Stimulated activated CD8-positive, alpha-beta memory T cell treated with anti-CD3 and anti-CD28 coated beads, Interleukin-4, amount 100 ng/mL, for 24 hours (primary cell): ENCODE measurements at regions not wholly inside any gene's neighbourhood (a gene's known extent, or its start where the extent isn't known, plus 50 kb on each side); places are given as distances from the start of the nearest gene placed in this dataset.
"Not testable (repeated sequence)": the region's sequence is repeated elsewhere in the genome, so short reads cannot be mapped to it uniquely, and the experiment has no call there.

Source experiments
- DNase-seq: peaks from one replicate; pipeline ENCODE4 v3.0.0-alpha.2; 2020; ENCODE audit warnings: low read depth

DNA sequence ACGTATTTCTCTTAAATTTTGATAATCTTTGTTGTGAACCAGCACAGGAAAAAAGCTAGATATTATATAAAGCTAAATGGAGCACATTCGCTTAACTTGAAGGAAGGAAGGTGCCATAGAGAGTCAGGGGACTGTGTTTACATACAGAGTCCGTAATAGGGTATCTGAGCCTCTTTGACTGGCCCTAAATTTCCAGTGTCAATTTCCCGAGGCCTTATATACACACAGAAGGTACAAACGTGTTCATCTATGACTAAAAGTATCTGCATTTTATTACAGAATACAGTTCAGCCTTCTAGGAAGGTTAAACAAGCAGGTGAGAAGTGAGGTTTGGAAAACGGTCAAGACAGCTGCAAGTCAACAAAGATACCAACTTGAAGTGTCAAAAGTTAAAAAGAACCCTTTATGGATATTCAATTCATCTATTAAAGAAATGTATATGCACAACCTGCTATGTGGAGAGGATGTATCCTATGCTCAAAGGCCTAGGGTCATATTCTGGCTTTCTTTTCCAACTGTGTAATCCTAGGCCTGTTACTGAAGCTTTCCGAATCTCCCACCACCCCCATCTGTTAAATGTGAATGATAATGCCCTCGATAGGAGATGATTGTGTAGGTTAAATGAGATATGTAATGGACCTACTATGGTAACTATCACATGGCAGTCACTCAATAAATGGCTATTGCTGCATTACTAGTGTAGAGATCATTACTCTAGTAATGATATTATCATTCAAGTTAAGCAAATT is 263.7 kb upstream of the MAF start:
- no peak for DNase-seq

DNA sequence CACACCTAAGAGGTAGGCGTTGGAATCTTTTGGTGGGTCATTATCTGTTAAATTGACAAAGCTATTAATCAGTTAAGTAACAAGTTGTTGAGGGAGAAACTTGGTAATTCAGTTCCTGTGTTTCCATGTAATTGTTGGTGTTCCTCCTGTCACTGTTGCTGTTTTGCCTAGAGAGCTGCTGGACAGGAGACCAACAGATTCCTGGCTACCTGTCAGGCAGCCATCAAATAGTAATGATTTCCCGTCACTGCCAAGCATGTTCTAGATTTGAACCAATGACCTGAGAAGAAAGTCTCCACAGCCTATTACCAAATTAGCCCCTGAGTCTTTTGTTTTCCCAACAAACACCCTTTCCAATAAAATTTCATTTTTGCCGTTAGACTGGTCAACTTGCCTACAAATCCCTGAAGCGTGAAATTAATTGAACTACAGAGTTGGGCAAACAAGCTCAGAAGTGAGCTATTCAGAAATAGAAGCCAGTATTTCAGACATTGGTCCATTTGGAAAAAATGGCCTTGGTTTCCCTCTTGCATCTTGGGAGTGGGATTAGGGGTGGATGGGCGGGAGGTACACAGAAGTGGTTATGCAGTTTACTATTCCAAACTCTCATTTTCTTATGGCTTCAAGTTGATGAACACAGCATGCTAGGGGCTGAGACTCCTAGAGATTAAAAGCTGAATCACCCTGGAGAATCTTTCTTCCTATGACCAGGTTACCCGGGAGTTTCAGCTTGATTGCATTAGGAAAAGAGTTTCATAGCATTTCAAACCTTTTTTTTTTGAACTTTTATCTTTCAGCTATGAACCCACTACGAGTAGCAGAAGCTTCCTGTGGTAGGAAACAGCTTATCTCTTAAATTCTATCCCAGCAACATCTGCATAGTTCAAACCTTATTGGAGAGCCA is 262.8 kb upstream of the MAF start:
- no peak for DNase-seq

DNA sequence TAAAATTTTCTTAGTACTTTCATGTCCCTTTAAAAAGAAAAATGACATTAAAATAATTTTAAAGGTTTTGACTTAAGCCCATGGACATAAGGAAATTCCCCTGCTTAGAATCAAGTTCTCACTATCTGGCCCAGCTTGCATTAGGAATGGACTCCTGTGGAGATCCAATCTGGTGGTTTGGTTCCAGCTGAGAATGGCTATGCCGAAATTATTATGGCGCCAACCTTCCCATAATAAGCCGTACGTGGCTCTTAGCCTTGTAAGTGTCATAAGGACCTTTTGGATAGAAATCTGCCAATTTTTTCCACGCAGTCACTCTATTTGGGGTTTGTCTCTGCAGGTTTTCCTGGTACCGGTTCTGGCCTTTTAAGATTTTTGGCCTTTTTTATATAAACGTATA is 262.1 kb upstream of the MAF start:
- DNase-seq, result no peak

DNA sequence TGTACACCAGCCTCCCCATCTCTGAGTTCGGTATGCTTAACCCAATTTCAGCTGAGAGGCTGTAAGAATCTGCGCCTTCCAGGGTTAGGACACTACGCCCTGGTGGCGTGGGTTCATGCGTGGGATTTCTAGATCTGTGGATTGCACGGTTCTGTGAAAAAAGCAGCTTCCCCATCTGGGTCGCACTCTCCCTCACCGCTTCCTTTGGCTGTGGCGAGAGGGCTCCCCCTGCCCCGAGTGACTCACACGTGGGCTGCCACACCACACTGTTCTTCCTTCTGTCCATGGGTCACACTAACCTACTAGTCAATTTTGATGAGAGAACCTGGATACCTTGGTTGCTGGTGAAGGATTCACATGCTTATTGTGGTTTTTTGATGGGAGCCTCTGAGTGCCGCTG is 256.0 kb upstream of the MAF start:
- DNase-seq, result no peak

DNA sequence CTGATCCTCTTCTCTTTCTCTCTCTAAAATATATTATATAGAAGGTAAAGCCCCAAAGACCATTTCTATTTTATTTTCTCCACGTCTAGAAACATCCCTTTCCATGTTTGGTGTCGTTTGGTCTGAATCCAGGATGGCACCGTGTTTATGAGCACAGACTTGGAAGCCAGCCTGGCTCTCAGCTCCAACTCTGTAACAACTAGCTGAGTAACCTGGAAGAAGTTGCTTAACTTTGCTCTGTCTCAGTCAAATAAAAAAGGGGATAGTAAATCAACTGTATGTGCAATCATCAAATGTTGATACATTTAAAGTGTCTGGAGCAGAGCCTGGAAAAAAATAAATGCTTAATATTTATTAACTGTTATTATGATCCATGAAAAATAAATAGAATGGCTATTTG is 249.8 kb upstream of the MAF start:
- DNase-seq, result no peak

DNA sequence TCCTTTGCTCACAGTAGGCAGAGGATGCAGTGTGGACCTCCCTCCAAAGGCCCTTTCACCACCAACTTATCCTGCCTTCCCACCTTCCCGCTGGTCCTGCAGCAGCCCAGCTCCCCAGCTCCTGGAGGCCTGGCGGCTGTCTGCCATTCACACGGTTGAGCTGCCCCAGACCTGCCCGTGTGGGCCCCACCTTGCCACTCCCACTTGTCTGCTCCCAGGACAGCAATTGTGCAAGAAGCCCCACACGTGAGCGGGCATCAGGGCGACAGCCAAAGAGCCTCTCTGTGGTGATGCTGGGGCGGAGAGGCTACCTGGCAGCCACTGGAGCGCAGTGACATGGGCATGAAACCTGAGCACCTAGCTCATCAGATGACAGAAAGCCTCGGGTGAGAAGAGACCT is 248.6 kb upstream of the MAF start:
- no peak for DNase-seq

DNA sequence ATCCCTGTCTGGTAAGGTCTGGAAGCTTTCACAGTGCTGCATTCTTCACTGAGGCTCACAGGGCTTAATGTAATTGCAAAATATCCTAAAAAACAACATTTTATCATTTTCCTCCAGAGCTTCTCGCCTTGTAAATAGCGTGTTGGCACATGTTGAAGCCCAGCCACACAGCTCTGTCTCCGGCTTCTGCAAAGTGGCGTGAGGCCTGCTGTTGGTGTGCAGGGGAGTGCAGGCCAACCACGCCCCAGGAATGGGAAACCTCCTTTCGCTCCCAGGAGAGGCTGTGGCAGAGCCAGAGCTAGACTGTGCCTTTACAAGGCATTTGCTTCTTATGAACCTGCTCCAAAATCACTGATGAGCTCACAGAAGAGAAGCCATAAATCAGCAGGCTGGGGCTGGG is 248.2 kb upstream of the MAF start:
- no peak for DNase-seq

DNA sequence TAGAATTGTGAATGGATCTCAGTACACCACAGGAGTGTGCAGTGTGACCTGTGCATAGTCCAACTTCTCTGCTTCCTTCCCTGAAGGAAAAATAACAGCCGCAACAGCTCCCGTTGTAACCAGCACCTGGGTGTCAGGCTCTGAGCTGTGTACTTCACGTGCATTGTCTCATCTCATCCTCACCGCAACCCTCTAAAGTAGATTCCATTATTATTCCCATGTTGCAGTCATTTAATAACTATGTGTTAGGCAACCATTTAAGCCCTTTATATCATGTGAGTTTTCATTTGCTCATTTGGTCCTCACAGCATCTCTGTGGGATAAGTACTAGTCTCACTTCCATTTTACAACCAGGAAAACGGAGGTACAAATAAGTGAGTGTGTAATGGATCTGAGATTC is 247.0 kb upstream of the MAF start:
- DNase-seq, result no peak

DNA sequence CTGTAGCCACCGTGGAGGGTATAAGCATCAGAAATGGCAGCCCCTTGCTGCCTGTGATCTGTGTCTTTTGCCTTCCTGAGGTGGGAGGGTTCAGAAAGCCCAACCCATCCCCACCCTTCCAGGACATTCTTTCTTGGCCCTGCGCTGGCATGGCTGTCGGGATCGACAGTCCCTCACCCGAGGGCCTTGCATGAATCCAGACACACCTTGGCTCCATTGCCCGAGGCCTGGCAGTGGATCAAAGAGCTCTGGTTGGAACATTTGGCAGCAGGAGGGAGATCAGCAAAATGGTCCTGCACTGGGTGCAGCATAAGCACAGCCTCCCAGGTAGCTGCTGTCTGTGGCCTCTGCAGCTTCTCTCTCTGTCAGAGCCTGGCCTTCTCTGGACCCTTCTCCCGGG is 246.6 kb upstream of the MAF start:
- DNase-seq, result no peak

DNA sequence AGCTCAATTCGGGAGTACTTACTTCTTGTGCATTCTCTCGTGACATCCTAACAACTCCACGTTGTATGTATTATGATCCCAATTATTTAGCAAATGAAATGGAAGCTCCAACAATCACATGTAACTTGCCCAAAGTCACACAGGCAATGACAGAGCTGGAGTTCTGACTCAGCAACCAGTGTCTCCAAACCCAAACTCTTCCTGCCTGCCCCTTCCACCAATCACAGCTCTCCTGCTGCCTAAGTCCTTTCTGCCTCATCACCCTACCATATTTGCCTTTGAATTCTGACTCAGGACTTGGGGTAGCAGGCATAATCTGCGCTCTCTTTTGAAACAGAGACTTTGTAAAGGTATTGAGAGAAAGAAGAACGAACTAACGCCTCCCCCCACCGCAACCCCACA is 245.2 kb upstream of the MAF start:
- no peak for DNase-seq

DNA sequence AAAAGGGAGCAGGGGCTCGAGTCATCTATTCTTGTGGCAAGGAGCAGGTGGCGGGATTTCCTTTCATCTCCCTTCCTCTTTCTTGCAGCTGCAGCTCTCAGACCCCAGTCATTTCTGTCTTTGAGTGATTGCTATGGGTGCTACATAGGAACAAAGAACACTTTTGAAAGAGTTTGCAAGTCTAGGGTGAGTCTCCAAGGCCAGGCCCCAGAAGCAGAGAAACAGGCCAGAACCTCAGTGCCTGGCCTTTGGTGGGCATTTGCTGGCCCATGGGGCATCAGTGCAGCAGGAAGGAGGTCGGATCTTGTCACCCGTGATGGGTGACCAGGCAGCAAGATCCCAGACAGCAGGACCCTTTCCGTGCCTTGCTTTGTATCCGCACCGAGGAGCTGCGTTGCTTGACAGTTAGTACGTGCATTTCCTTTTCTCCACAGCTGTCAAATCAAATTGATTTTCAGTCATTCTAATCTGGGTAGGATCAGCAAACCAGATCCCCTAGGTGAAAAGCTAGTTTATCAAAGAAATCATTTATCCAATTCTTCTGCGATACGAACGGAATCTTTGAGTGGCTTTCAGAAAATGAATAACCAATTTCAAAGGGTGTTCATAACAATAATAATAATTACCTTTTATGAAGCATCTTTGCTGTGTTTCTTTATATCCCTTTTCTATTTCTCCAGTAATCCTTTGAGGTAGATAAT is 244.6 kb upstream of the MAF start:
- no peak for DNase-seq

DNA sequence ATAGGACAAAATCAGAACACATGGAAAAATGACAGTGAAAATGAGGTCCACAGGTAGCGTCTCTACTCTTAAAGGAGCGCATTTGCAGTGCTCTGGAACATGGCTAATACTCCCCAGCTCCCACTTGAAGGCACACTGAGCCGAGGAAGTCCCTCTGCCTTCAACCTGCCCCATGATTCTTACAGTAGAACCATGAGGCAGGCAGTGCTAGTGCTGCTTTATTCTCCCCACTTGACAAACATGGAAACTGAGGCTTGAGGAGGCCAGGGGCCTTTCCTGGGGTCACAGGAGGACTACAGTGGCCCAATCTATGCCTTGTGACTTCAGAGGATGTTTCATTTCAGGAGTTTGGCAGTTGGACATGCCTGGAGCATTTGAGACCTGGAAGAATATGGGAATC is 244.1 kb upstream of the MAF start:
- DNase-seq, result no peak

DNA sequence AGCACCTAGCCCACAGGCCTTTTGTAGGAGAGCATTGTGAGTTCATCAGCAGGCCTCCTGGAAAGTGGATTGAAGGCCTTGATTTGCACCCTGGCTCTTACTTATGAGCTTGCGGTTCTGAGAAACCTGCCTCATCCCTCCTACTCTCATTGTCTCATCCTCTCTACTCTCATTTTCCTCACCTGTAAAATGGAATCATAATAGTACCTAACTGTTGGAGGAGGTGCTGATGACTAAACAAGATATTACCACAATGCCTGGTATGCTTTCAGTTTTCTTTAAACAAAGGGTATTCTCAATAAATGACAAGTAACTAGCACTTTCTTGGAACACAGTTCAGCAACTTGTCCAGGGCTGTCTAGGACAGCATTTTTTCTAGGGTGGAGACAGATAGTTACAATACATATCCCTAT is 243.1 kb upstream of the MAF start:
- no peak for DNase-seq

DNA sequence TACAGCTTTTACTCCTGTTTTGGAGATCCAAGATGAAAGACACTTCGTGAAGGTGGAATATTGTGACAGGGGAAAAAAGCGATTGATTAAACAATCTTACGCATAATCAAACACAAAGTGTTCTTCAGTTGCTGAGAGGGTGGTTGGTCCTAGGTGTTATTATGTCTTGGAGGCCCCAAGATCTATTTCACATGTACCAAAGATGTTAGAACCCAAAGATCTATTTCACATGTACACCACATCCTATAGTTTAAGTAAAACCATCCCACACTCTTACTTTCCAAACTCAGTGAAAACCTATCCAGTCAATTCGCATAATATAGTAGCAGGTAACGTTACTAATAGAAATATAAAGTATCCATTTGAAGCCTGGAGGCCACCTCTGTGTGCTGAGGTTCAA is 242.6 kb upstream of the MAF start:
- no peak for DNase-seq

DNA sequence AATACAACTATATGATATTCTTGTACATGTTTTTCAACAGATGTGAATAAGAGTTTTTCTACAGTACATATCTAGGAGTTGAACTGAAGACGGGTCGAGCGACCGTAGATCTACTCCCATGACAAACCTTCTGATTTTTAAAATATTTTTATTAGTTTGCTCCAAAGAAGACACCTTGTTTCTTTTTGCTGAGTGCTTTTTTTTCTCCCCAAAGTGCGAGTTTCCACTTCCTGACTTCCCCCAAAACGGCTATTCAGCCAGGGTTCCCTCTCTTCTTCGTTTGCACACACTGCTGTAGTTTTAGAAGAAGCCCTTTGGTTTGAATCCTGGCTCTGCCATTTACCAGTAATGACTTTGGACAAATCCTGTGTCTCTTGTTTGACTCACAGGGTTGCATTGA is 241.7 kb upstream of the MAF start:
- no peak for DNase-seq

DNA sequence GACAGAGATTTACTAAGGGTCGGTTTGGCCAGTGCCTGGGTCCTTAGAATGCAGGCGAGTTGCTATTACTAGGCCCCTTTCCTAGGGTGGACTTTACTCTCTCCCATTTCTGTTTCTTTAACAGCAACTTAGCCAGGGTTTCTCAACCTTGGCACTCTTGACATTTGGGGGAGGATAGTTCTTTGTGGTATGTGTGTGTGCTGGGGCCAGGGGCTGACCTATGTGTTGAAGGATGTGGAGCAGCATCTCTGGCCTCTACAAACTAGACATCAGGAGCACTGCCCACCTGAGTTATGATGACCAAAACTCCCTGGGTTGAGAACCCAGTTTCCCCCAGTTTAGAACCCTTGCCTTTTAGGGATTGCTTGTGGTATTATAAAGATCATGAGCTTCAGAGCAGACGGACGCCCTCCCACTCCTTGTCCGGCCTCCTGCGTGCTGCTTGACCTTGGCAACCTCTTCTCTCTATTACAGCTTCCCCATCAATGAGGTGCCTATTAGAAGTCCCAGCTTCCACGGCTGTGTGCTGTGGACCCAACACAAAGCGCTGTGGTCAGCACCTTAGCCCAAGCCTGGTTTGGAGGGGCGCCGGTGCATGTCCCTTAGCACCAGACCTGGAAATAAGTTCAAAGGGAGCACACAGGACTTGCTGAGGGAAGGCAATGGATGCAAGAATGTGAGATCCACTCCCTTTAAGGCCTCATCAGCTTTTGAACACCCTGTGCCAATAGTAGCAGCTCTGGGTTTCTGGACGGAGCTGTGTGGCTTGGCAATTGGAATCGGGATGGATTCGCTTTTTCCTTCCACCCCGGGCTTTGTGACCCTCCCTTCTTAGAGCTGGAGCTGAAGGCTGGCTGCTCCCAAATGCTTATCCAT is 239.2 kb upstream of the MAF start:
- no peak for DNase-seq

DNA sequence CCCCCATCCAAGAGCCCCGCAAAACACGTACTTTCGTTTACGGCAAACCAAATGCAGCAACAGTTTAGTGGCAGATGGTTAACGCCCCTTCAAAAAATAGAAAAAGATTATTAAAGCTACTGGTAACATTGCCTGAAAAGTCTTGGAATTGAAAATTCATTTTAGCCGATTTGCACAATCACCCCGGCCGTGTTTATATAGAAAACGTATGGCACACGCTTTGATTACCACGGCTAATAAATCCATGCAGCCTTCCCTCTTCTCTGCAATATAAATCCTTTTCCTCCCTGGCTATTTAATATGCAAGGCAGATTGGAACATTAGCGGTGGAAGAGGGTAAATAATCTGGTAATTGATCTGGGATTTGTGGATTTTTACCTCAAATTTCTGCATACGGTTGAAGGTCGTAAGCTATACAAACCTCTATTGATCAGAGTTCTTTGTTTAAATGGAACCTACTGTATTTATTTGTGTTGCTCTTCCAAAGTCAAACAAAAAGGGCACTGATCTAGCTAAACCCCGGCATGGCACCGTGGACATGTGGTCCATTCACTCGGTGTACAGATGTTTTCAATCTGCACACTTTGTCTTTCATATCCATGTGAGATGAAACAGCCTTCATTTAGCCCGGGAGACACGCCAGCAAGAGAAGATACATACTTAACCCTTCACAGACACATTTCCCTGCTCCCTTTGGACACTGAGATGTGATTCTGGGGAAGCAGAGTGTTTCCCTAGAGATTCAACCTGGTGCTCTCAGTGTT is 238.1 kb upstream of the MAF start:
- DNase-seq, result no peak

DNA sequence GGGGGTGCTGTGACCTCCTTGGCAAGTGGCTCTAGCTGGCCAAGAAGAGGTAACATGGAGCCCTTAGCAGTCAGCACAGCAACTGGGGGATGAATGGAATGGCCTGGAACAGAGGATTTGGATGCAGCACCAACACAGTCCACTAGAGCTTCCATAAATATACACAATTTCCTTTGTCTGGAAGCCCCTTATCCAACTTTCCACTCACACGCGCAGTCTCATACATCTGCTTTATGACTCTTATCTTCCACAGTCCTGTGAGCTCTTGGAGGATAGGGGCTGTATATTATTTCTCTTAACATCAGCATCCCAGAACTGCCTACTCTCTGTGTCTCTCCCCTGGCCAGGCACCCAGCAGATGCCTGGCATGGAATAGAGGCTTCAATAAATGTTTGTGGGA is 235.6 kb upstream of the MAF start:
- no peak for DNase-seq

DNA sequence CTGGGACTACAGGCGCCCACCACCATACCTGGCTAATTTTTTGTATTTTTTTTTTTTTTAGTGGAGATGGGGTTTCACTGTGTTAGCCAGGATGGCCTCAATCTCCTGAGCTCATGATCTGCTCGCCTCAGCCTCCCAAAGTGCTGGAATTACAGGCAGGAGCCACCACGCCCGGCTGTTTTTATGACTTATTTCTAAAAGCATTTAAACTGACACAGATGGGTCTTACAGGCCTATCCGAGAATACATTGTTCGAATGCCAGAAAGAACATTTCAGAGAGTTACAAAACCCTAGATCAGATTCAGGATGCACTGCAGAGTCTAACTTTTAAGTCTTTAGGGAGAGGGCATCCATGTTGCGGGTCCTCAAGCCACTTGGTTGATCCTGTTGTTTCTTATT is 234.7 kb upstream of the MAF start:
- no peak for DNase-seq

DNA sequence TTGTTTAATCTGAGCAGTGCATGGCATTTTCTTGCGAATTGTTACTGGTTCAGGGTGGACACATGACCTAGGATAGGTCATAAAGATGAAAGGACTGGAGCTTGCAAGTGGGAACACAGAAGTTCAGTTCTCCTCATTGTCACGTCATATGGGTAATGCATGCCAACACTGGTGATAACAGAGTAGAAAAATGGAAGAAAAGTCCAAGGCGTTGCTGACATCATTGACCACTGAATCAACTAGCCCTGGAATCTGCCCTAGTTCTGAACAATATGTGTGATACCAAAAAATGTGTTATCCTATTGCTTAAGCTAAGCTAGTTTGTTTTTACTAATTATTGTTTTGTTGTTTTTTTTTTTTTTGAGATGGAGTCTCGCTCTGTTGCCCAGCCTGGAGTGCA is 234.2 kb upstream of the MAF start:
- no peak for DNase-seq

DNA sequence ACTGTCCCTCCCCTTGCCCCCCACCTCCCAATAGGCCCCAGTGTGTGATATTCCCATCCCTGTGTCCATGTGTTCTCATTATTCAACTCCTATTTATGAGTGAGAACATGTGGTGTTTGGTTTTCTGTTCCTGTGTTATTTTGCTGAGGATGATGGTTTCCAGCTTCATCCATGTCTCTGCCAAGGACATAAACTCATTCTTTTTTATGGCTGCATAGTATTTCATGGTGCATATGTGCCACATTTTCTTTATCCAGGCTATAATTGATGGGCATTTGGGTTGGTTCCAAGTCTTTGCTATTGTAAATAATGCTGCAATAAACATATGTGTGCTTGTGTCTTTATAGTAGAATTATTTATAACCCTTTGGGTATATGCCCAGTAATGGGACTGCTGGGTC is 233.5 kb upstream of the MAF start:
- not testable (repeated sequence) for DNase-seq
